HG02938 (cell line): ENCODE measurements at regions not wholly inside any gene's neighbourhood (a gene's known extent, or its start where the extent isn't known, plus 50 kb on each side); places are given as distances from the start of the nearest gene placed in this dataset.

Experiments used
- ATAC-seq: cut with Tn5 transposase; IDR thresholded peaks from one replicate; pipeline ENCODE4 v1.9.1; 2021; ENCODE audit warnings: mild to moderate bottlenecking, moderate library complexity; ENCODE audit not compliant: unreplicated experiment

GRCh38 chr10:111706331-111706730 lies 477.2 kb downstream of the GPAM start:
- no peak for ATAC-seq

DNA sequence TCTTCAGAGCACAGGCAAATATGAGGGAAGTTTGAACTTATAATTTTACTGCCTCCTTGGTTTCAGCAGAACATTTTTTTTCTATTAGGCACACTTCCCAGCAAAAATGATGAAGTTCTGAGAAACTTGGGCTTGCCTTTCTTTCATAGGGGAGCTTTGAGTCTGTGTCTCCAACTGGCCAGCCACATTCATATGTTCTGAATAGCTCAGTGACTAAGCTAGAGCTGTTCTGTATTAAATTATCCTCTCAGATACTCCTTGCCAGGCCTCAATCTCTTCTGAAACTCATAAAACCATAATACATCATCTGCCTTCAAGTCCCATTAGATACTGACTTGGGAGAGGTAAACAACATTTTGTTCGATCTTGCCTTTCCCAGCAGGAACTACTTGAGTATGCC lies 476.5 kb downstream of the GPAM start:
- no peak for ATAC-seq

GRCh38 chr10:111709603-111710002 lies 474.0 kb downstream of the GPAM start:
- no peak for ATAC-seq

DNA sequence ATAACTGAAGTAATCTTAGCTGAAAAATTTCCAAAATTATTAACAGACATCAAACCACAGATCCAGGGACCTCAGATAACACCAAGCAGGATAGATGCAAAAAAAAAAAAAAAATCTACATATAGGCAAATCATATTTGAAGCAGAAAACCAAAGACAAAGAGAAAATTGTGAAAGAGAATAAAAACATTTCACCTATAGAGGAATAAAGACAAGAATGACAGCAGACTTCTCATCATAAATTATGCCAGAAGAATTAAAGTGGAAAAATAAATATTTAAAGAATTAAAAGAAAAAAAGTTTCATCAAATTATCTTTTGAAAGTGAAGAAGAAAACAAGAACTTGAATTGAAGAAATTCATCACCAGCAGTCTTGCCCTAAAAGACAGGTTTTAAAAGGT lies 467.5 kb downstream of the GPAM start:
- no peak for ATAC-seq

GRCh38 chr10:111724121-111724520 lies 459.4 kb downstream of the GPAM start:
- ATAC-seq = no peak

DNA sequence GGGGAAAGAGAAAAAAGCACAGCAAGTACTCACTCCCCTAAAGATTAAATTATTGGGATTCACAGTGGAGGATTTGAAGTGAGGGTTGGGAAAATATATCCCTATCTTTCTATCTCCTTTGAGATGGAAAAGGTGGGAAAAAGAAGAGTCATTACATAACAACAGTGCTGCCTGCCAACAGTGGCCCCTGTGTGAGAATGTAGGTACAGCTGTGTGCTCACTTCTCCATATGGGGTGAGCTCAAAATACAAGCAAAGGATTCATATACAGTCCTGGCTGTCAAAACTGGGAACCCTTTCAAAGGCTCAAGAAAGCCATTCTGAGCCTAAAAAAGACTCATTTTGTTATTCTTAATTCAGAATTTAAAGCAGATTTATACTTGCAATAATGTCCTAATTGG lies 458.5 kb downstream of the GPAM start:
- no peak for ATAC-seq

DNA sequence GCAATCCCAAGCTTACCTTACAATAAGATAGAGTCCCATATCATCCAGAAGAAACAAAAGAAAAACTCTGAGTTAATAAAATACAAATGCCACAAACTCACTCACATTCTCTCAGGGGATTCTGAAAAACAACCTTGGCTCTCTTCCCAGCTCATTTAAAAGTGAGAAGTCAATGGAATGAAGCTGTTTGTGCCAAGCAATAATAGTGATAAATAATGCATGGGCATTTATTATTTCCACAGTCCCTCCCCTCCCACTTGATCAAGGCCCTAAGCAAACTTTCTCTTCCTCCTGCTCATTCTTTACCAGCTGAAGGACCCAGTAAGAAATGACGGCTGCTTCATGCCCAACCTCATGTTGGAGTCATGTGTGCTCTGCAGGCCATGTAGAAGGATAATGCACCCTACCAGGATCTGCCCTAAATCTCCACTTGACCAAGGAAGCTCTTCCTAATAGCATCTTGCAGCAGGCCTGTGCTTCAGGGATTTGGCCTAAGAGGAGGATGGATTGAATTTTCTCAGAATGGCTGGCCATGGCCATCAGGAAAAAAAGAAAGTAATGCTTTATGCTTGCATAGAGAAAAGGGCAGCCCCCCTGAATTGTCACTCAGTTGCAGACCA lies 451.3 kb downstream of the GPAM start:
- ATAC-seq = no peak

DNA sequence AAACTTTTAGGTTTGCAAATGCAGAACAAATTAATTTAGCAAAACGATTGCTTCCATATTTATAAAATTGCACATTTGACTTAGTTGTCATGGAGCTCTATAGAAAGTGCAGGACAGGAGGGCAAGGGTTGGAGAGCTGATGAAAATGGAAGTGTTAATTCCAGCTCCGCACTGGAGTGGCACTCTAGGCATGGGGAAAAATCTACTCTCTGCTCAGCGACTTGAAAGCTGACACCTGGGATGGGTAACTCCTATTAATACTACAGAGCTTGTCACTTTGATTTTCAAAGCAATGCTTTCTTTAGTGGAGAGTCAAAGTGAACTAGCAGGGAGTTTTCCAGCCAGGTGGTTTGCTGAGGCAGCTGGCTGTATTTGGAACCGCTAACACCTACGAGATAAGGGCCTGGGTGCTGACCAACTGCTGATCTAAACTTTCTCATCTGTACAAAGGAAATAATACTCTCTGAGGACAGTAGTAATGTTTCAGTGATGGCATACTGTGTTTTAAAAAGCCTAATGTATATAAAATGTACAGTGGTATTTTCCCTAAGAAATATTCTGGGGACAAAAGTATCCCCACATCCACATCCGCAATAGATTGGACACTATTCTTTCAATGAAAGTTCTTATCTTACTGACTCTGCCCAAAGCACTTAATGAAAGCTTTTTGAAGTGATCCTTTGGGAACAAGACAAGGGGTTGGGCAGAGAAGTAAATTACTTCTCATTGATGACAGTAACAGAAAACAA lies 444.3 kb downstream of the GPAM start:
- ATAC-seq = no peak

DNA sequence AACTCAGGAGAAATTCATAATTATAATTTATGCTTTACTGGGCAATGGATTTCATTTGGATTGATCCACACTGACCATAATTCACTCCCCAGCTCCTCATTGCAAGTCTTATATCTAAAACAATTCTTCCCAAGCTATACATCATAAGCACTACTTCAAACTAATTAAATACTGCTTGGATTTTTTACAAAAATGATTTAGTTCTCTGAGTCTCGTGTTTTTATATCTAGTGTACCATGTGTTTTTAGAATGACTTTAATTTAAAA lies 443.8 kb downstream of the GPAM start:
- ATAC-seq = no peak

DNA sequence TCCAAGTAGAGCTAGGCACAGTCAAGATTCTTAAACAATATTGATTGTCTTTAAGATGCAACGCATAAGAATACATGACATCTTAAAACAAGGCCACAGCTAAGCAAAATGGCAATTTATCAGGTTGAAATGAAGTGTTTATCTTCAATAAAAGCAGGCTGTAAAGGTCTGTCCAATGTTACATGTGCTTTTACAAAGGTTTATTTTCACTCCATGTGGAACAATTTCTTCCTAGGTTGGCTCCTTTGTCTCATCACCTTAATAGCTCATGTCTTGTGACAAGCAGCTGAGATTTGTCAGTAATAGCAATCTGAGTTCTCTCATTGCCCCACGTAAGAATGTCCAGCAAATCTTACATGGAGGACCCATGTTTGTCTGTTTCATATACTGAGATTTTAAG lies 437.6 kb downstream of the GPAM start:
- no peak for ATAC-seq

- ATAC-seq = no peak
Observed at GRCh38 chr10:111747751-111748150, 435.8 kb downstream of the GPAM start.

DNA sequence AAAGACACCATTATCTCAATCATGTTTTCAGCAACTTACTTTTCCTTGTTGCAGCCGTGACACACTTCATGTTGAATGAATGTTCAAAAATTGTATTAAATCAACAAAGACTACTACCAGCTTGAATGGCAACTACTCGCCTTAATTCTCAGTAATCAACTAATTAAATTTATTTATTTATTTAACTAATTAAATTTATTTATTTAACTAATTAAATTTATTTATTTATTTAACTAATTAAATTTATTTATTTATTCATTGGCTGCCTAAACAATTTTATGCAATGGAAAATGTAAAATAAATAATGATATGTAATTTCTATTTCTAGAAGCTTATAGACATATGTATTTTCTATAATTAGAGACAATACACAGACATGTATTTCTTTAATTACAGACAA lies 435.4 kb downstream of the GPAM start:
- ATAC-seq = no peak

GRCh38 chr10:111750165-111750849 lies 433.3 kb downstream of the GPAM start:
- ATAC-seq = no peak

DNA sequence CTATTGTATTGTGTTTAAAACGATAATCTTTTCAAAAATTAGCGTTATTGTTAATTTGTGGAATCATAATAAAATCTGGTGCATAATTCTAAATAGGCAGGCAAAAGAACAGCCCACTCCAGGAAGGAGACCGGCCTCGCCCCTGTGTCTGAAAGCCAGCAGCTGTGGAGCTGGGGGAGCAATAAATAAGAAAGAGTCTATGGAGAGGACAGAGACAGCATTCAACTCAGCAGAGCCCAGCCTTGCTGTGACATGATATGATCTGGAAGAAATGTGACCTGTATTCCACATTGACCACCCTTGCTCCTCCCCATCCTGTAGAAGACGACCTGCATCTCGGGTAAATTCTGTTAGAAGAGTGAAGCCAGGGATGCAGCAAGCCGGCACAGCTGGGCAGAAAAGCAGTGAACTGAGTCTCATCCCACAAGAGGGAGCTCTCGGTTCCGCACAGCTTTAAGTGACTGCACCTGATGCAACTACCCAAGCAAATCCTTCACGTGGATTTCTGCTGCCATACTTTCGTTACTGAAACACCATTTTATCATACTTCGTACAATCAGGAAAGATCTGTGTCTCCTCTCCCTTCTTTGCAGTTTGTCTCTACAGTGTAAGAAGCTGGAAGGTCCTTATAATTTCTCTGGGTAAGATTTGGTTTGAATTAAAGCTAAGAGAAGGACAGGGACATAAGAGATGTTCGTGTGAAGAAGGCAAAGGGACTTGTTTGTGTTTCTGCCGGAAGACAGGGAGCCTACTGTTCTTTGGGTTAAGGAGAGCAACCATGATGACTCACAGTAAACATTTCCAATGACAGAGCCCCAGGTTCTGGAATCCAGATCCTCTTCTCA lies 427.1 kb downstream of the GPAM start:
- ATAC-seq = peak; percentile 68

- ATAC-seq = no peak
Observed at GRCh38 chr10:111758593-111758992, 425.0 kb downstream of the GPAM start.

DNA sequence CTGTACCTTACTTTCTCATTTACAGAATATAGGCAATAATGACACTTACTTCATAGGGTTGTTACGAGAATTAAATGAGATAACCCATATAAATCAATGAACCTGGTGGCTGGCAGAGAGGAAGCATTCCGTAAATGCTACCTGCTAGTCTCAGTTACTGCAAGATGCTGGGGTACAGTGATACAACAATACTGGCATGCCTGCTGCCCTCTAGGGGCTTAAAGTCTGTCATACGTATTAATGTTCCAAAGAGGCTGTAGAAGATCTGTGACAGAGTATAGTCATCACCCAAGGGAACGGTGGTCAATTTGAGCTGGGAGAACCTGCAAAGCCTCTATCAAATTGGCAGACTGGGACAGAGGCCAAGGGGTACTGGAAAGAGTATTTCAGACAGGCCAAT lies 421.5 kb downstream of the GPAM start:
- ATAC-seq = no peak

- ATAC-seq = no peak
Observed at GRCh38 chr10:111765216-111765615, 418.3 kb downstream of the GPAM start.

- ATAC-seq = no peak
Observed at GRCh38 chr10:111766464-111766863, 417.1 kb downstream of the GPAM start.

GRCh38 chr10:111767661-111768060 lies 415.9 kb downstream of the GPAM start:
- ATAC-seq = no peak

DNA sequence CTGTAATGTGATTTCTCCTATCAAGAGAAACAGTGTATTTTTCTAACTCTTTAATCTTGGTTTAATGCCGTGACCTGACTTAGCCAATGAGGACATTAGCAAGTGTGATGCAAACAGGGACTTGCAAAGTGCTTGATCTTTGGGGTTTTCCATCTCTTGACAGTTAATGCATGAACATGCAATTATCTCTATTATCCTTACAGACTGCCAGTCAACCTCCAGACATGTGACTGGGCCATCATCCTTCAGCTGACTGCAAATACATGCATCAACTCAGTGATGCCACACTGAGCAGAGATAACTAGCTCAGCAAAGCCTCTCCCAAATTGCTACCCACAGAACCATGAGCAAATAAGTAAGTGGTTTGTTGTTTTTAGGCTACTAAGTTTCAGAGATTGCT lies 409.6 kb downstream of the GPAM start:
- no peak for ATAC-seq

- no peak for ATAC-seq
Observed at GRCh38 chr10:111774486-111774885, 409.1 kb downstream of the GPAM start.

GRCh38 chr10:111784436-111784835 lies 399.1 kb downstream of the GPAM start:
- ATAC-seq = no peak
